ENCODE measurements at regions not wholly inside any gene's neighbourhood (a gene's known extent, or its start where the extent isn't known, plus 50 kb on each side); places are given as distances from the start of the nearest gene placed in this dataset.

DNA sequence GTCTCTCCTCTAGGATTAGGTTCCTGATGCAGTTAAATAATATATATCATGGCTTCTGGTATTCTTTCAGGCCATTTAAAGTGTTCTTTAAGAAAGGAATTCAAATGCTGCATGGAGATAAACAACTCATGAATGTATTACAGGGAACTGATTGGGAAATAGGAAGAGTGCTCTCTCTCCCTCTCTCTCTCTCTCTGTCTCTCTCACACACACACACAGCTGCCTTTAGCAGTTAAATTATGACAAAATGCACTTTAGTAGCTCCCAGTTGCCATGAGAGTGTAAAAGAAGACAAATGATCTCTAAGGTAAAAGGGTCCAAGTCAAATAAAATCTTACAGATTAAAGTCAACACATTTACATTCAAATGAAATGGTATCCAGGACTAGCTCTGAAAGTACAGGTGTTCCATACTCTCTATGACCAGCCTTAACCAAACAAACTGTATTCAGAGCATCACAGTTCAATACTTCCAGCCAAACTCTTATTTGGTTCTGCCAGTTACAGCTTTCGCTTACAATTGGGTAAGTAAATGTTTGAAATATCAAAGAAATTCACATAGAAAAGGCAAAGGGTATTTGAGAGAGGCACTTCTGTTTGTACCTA lies 94.7 kb upstream of the CXXC4 start:
- no peaks in the 10 kb centered on the region for H3F3A ChIP-seq (ENCODE audit: low read length, unreplicated experiment)
- no peak overlapping the region for H3K9ac ChIP-seq (ENCODE audit: low read length)
- H3K4me1 ChIP-seq (ENCODE audit: insufficient read depth, low read length), result no peaks in the 10 kb centered on the region
- intact Hi-C loops (cut with micrococcal nuclease), result no loop called here
- ChIA-PET POLR2A (ENCODE audit: unreplicated experiment) (no interaction called here), CTCF (no interaction called here)
- ATAC-seq (no peak), DNase-seq (no peak)
- H3K4me3 ChIP-seq (ENCODE audit: low read length), result no peak overlapping the region
- no peaks in the 10 kb centered on the region for H3K9me3 ChIP-seq (ENCODE audit: low read length)
- no TSS peak for BruUV-seq (replicated peaks)
- no peak overlapping the region for H2AFZ ChIP-seq (ENCODE audit: low read length)
- peaks cover 4% of the 10 kb centered on the region; the same call in 1 of the 2 replicates for H3K27me3 ChIP-seq (ENCODE audit: low read length)
- no peaks in the 10 kb centered on the region for H3K79me2 ChIP-seq (ENCODE audit: low read length)
- no peaks in the 10 kb centered on the region for H4K20me1 ChIP-seq (ENCODE audit: low read length)
- TF ChIP-seq, protein P1, sequence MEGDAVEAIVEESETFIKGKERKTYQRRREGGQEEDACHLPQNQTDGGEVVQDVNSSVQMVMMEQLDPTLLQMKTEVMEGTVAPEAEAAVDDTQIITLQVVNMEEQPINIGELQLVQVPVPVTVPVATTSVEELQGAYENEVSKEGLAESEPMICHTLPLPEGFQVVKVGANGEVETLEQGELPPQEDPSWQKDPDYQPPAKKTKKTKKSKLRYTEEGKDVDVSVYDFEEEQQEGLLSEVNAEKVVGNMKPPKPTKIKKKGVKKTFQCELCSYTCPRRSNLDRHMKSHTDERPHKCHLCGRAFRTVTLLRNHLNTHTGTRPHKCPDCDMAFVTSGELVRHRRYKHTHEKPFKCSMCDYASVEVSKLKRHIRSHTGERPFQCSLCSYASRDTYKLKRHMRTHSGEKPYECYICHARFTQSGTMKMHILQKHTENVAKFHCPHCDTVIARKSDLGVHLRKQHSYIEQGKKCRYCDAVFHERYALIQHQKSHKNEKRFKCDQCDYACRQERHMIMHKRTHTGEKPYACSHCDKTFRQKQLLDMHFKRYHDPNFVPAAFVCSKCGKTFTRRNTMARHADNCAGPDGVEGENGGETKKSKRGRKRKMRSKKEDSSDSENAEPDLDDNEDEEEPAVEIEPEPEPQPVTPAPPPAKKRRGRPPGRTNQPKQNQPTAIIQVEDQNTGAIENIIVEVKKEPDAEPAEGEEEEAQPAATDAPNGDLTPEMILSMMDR (conservative IDR thresholded peaks at IDR 0.05; ENCODE audit: low read depth, low read length), result no peak
- TF ChIP-seq EZH2 (IDR thresholded peaks at IDR 0.05; ENCODE audit: low read length, unreplicated experiment), result no peak
- TF ChIP-seq EZH2phosphoT487 (IDR thresholded peaks at IDR 0.05; ENCODE audit: borderline replicate concordance, low read length), result no peak
- H3K4me2 ChIP-seq (ENCODE audit: low read length), result no peak overlapping the region
- H3K36me3 ChIP-seq (ENCODE audit: low read depth, low read length), result no peaks in the 10 kb centered on the region
- H3K9me2 ChIP-seq (replicated peaks; ENCODE audit: low read length), result no peaks in the 10 kb centered on the region
- H3K27ac ChIP-seq (ENCODE audit: low read length), result no peak overlapping the region

DNA sequence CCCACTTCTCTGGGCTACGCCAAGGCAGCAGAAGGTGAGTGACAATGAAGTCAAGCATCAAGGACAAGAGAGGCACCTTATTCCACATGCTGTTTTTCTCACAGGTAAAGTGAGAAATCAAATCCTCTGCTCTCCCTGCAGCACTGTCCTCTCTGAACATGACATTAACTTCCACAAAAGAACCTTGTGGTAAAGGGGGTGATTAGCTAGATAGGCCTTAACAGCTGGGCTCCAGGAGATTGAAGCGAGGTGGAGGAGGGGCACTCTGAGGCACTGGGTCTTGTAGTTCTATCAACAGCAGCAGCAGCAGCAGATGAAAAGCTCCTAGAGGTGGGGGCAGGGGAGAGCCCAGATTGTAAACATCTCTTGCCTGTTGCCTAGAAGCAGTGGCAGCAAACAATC lies 96.8 kb upstream of the CXXC4 start:
- Histone ChIP-seq H3K79me2 (ENCODE audit: low read length) (no peaks in the 10 kb centered on the region), H3K27ac (ENCODE audit: low read length) (no peak overlapping the region), H3K4me2 (ENCODE audit: low read length) (no peak overlapping the region), H3K9me3 (ENCODE audit: low read length) (no peaks in the 10 kb centered on the region), H2AFZ (ENCODE audit: low read length) (no peak overlapping the region), H4K20me1 (ENCODE audit: low read length) (no peaks in the 10 kb centered on the region), H3K36me3 (ENCODE audit: low read depth, low read length) (no peaks in the 10 kb centered on the region), H3K9me2 (replicated peaks; ENCODE audit: low read length) (no peaks in the 10 kb centered on the region), H3K9ac (ENCODE audit: low read length) (no peak overlapping the region), H3F3A (ENCODE audit: low read length, unreplicated experiment) (no peaks in the 10 kb centered on the region), H3K4me3 (ENCODE audit: low read length) (no peak overlapping the region), H3K4me1 (ENCODE audit: insufficient read depth, low read length) (no peaks in the 10 kb centered on the region), H3K27me3 (ENCODE audit: low read length) (peaks cover 4% of the 10 kb centered on the region; the same call in 1 of the 2 replicates)
- ChIA-PET POLR2A (ENCODE audit: unreplicated experiment) (no interaction called here), CTCF (no interaction called here)
- TF ChIP-seq EZH2 (IDR thresholded peaks at IDR 0.05; ENCODE audit: low read length, unreplicated experiment) (no peak), EZH2phosphoT487 (IDR thresholded peaks at IDR 0.05; ENCODE audit: borderline replicate concordance, low read length) (no peak)
- TF ChIP-seq, protein P1 (conservative IDR thresholded peaks at IDR 0.05; ENCODE audit: low read depth, low read length), result no peak
- ATAC-seq (no peak), DNase-seq (no peak)
- intact Hi-C loops (cut with micrococcal nuclease), result no loop called here
- BruUV-seq (replicated peaks), result no TSS peak

DNA sequence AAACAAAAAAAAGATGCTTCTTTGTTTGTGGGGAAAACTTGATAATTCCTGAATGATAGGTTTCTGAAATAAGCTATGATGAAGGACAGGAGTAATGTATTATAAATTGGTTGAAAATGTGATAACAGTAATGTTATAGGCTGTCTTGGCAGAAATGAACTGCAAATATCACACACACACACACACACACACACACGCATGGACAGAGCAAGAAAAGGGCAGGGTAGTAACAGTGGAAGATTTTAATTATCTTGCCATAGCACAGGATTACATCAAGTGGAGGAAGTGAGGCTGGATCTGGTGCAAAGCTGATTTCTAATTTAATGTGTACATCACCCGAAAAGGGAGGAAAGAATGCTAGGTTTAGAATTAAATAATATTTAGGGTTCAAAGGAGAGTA lies 97.5 kb upstream of the CXXC4 start:
- intact Hi-C loops (cut with micrococcal nuclease), result no loop called here
- Histone ChIP-seq H3K9me2 (replicated peaks; ENCODE audit: low read length) (no peaks in the 10 kb centered on the region), H3K36me3 (ENCODE audit: low read depth, low read length) (no peaks in the 10 kb centered on the region), H3K4me2 (ENCODE audit: low read length) (no peak overlapping the region), H3K27ac (ENCODE audit: low read length) (no peak overlapping the region), H3F3A (ENCODE audit: low read length, unreplicated experiment) (no peaks in the 10 kb centered on the region), H3K79me2 (ENCODE audit: low read length) (no peaks in the 10 kb centered on the region), H2AFZ (ENCODE audit: low read length) (no peak overlapping the region), H3K9ac (ENCODE audit: low read length) (no peak overlapping the region), H3K4me3 (ENCODE audit: low read length) (no peak overlapping the region), H3K9me3 (ENCODE audit: low read length) (no peaks in the 10 kb centered on the region), H3K27me3 (ENCODE audit: low read length) (peaks cover under 1% of the 10 kb centered on the region; the same call in 1 of the 2 replicates), H4K20me1 (ENCODE audit: low read length) (no peaks in the 10 kb centered on the region), H3K4me1 (ENCODE audit: insufficient read depth, low read length) (no peaks in the 10 kb centered on the region)
- TF ChIP-seq EZH2 (IDR thresholded peaks at IDR 0.05; ENCODE audit: low read length, unreplicated experiment) (no peak), EZH2phosphoT487 (IDR thresholded peaks at IDR 0.05; ENCODE audit: borderline replicate concordance, low read length) (no peak)
- TF ChIP-seq, protein P1 (conservative IDR thresholded peaks at IDR 0.05; ENCODE audit: low read depth, low read length), result no peak
- ATAC-seq (no peak), DNase-seq (no peak)
- CTCF ChIA-PET, result no interaction called here
- POLR2A ChIA-PET (ENCODE audit: unreplicated experiment), result no interaction called here
- BruUV-seq (replicated peaks), result no TSS peak

Measured in PC-3 (cell line).